ENCODE measurements at regions not wholly inside any gene's neighbourhood (a gene's known extent, or its start where the extent isn't known, plus 50 kb on each side); places are given as distances from the start of the nearest gene placed in this dataset.

DNA sequence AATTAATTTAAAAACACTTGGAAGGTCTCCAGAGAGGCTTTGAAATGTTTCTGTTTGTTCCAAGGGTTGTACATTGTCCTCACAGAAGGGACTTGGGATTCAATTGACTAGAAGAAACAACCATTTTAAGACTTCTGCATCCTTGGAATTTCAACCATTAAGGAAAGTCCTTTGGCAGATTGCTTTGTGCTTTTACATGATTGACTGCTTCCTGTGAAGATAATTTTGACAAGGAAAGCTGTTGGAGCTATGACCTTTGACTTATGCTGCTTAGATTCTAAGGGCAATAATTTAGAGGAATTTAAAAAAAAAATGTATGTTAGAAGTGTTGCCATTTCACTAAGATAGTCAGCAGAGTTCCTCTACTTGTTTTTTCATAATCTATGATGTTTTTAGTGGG, 483.9 kb upstream of the TBL1XR1 start:
- no peak for ATAC-seq
- no peaks in the 10 kb centered on the region for H3K9me3 ChIP-seq (ENCODE audit: low read length)
- TF ChIP-seq, protein P1, sequence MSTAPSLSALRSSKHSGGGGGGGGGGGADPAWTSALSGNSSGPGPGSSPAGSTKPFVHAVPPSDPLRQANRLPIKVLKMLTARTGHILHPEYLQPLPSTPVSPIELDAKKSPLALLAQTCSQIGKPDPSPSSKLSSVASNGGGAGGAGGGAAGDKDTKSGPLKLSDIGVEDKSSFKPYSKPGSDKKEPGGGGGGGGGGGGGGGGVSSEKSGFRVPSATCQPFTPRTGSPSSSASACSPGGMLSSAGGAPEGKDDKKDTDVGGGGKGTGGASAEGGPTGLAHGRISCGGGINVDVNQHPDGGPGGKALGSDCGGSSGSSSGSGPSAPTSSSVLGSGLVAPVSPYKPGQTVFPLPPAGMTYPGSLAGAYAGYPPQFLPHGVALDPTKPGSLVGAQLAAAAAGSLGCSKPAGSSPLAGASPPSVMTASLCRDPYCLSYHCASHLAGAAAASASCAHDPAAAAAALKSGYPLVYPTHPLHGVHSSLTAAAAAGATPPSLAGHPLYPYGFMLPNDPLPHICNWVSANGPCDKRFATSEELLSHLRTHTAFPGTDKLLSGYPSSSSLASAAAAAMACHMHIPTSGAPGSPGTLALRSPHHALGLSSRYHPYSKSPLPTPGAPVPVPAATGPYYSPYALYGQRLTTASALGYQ (CRISPR knock-in tag; IDR thresholded peaks at IDR 0.05), result no peak
- TF ChIP-seq TCF7L2 (IDR thresholded peaks at IDR 0.05; ENCODE audit: low read depth, low read length), result no peak
- TF ChIP-seq, protein P2, sequence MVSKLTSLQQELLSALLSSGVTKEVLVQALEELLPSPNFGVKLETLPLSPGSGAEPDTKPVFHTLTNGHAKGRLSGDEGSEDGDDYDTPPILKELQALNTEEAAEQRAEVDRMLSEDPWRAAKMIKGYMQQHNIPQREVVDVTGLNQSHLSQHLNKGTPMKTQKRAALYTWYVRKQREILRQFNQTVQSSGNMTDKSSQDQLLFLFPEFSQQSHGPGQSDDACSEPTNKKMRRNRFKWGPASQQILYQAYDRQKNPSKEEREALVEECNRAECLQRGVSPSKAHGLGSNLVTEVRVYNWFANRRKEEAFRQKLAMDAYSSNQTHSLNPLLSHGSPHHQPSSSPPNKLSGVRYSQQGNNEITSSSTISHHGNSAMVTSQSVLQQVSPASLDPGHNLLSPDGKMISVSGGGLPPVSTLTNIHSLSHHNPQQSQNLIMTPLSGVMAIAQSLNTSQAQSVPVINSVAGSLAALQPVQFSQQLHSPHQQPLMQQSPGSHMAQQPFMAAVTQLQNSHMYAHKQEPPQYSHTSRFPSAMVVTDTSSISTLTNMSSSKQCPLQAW (CRISPR knock-in tag; IDR thresholded peaks at IDR 0.05), result no peak
- TF ChIP-seq ZBTB1 (CRISPR knock-in tag; IDR thresholded peaks at IDR 0.05; ENCODE audit: borderline replicate concordance), result no peak
- TF ChIP-seq MXD4 (CRISPR knock-in tag; IDR thresholded peaks at IDR 0.05), result no peak
- TF ChIP-seq ZNF83 (CRISPR knock-in tag; IDR thresholded peaks at IDR 0.05; ENCODE audit: borderline replicate concordance), result no peak
- TF ChIP-seq, protein P3, sequence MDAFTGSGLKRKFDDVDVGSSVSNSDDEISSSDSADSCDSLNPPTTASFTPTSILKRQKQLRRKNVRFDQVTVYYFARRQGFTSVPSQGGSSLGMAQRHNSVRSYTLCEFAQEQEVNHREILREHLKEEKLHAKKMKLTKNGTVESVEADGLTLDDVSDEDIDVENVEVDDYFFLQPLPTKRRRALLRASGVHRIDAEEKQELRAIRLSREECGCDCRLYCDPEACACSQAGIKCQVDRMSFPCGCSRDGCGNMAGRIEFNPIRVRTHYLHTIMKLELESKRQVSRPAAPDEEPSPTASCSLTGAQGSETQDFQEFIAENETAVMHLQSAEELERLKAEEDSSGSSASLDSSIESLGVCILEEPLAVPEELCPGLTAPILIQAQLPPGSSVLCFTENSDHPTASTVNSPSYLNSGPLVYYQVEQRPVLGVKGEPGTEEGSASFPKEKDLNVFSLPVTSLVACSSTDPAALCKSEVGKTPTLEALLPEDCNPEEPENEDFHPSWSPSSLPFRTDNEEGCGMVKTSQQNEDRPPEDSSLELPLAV (CRISPR knock-in tag; conservative IDR thresholded peaks at IDR 0.05; ENCODE audit: low read depth), result no peak
- no peak for TF ChIP-seq HIVEP1 (CRISPR knock-in tag; IDR thresholded peaks at IDR 0.05)
- TF ChIP-seq ZNF543 (CRISPR knock-in tag; IDR thresholded peaks at IDR 0.05), result no peak
- no peak for TF ChIP-seq NFKB2 (CRISPR knock-in tag; IDR thresholded peaks at IDR 0.05; ENCODE audit: borderline replicate concordance)
- TF ChIP-seq, protein P4, sequence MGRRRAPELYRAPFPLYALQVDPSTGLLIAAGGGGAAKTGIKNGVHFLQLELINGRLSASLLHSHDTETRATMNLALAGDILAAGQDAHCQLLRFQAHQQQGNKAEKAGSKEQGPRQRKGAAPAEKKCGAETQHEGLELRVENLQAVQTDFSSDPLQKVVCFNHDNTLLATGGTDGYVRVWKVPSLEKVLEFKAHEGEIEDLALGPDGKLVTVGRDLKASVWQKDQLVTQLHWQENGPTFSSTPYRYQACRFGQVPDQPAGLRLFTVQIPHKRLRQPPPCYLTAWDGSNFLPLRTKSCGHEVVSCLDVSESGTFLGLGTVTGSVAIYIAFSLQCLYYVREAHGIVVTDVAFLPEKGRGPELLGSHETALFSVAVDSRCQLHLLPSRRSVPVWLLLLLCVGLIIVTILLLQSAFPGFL (CRISPR knock-in tag; IDR thresholded peaks at IDR 0.05), result no peak
- no peak for TF ChIP-seq XRCC5 (optimal IDR thresholded peaks at IDR 0.05; ENCODE audit: low read length)
- no peak for TF ChIP-seq ZNF335 (CRISPR knock-in tag; IDR thresholded peaks at IDR 0.05)
- no peak for TF ChIP-seq ZNF557 (CRISPR knock-in tag; IDR thresholded peaks at IDR 0.05)
- TF ChIP-seq, protein P5, sequence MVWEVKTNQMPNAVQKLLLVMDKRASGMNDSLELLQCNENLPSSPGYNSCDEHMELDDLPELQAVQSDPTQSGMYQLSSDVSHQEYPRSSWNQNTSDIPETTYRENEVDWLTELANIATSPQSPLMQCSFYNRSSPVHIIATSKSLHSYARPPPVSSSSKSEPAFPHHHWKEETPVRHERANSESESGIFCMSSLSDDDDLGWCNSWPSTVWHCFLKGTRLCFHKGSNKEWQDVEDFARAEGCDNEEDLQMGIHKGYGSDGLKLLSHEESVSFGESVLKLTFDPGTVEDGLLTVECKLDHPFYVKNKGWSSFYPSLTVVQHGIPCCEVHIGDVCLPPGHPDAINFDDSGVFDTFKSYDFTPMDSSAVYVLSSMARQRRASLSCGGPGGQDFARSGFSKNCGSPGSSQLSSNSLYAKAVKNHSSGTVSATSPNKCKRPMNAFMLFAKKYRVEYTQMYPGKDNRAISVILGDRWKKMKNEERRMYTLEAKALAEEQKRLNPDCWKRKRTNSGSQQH (CRISPR knock-in tag; IDR thresholded peaks at IDR 0.05; ENCODE audit: low read depth), result no peak
- TF ChIP-seq ARID2 (CRISPR knock-in tag; IDR thresholded peaks at IDR 0.05; ENCODE audit: borderline replicate concordance), result no peak
- no peak for TF ChIP-seq KMT2B (CRISPR knock-in tag; IDR thresholded peaks at IDR 0.05)
- H3K27ac ChIP-seq (ENCODE audit: extremely low read length, insufficient read depth, low read length), result no peak overlapping the region
- no peak overlapping the region for H2AFZ ChIP-seq (ENCODE audit: low read length)
- no peak overlapping the region for H3K4me2 ChIP-seq (ENCODE audit: low read depth, low read length)
- ChIA-PET CTCF (ENCODE audit: low intra/inter-chr PET ratio, low total read pairs) (no interaction called here), POLR2A (no interaction called here)
- no peaks in the 10 kb centered on the region for H4K20me1 ChIP-seq (ENCODE audit: insufficient read depth, low read length)
- no peak for FAIRE-seq
- no peaks in the 10 kb centered on the region for H3K79me2 ChIP-seq (ENCODE audit: insufficient read depth, low read length)
- BruUV-seq (replicated peaks), result no TSS peak
- no peak overlapping the region for H3K9ac ChIP-seq (ENCODE audit: insufficient read depth, low read depth, low read length)
- intact Hi-C loops (cut with micrococcal nuclease; ENCODE audit: unreplicated experiment) (no loop called here), in situ Hi-C loops (cut with HindIII; ENCODE audit: extremely low pct_ligation_motif_present, low pct_unique_long_range_greater_than_20kb) (no loop called here)
- H3K4me1 ChIP-seq (ENCODE audit: insufficient read depth, low read length), result no peaks in the 10 kb centered on the region
- no peaks in the 10 kb centered on the region for H3K36me3 ChIP-seq (replicated peaks in 1 of 2; ENCODE audit: control insufficient read depth in 1 of 2, insufficient read depth in 2 of 2, low read length in 2 of 2)
- DNase-seq (ENCODE audit: low spot score), result no peak
- H3K27me3 ChIP-seq (ENCODE audit: control insufficient read depth in 1 of 2, insufficient read depth in 2 of 2, low read length in 2 of 2), result no peaks in the 10 kb centered on the region; a peak in 1 of 5 replicates
- H3K4me3 ChIP-seq (replicated peaks in 1 of 3; ENCODE audit: insufficient read depth in 1 of 3, low read depth in 2 of 3, low read length in 3 of 3), result no peak overlapping the region
